Mesothelial cell of epicardium (in vitro differentiated cells): ENCODE measurements at regions not wholly inside any gene's neighbourhood (a gene's known extent, or its start where the extent isn't known, plus 50 kb on each side); places are given as distances from the start of the nearest gene placed in this dataset.

Source experiments
- DNase-seq, 2 experiments: peaks; one replicate each; pipeline ENCODE4 v3.0.0; 2021; ENCODE audit warnings: low spot score in 2 of 2; ENCODE audit not compliant: unreplicated experiment in 2 of 2
- H3K27ac Mint-ChIP-seq: 2 replicates; pipeline ENCODE4 v1.8.0; 2021; ENCODE audit warnings: mixed read lengths
- H3K27me3 Mint-ChIP-seq: 2 replicates; pipeline ENCODE4 v1.8.0; 2021; ENCODE audit warnings: low read depth, mixed read lengths
- H3K36me3 Mint-ChIP-seq: 2 replicates; pipeline ENCODE4 v1.8.0; 2021; ENCODE audit warnings: mixed read lengths
- H3K4me1 Mint-ChIP-seq: 2 replicates; pipeline ENCODE4 v1.8.0; 2021; ENCODE audit warnings: mixed read lengths
- H3K4me3 Mint-ChIP-seq: 2 replicates; pipeline ENCODE4 v1.8.0; 2021; ENCODE audit warnings: mild to moderate bottlenecking, moderate library complexity, mixed read lengths
- H3K9me3 Mint-ChIP-seq: 2 replicates; pipeline ENCODE4 v1.8.0; 2021; ENCODE audit warnings: mixed read lengths
- TF ChIP-seq, protein P1 (sequence below): fragments of 200-600 bp; sonication (generic); IDR thresholded peaks from one replicate; pipeline ENCODE4 v1.5.0; 2021; ENCODE audit warnings: antibody characterized with exemption; ENCODE audit not compliant: unreplicated experiment

- Mint-ChIP-seq H3K27ac (no peak overlapping the region), H3K9me3 (peaks cover 21% of the 10 kb centered on the region), H3K4me1 (peaks cover 2% of the 10 kb centered on the region), H3K27me3 (no peaks in the 10 kb centered on the region), H3K4me3 (no peak overlapping the region), H3K36me3 (peaks cover 18% of the 10 kb centered on the region)
- TF ChIP-seq, protein P1, sequence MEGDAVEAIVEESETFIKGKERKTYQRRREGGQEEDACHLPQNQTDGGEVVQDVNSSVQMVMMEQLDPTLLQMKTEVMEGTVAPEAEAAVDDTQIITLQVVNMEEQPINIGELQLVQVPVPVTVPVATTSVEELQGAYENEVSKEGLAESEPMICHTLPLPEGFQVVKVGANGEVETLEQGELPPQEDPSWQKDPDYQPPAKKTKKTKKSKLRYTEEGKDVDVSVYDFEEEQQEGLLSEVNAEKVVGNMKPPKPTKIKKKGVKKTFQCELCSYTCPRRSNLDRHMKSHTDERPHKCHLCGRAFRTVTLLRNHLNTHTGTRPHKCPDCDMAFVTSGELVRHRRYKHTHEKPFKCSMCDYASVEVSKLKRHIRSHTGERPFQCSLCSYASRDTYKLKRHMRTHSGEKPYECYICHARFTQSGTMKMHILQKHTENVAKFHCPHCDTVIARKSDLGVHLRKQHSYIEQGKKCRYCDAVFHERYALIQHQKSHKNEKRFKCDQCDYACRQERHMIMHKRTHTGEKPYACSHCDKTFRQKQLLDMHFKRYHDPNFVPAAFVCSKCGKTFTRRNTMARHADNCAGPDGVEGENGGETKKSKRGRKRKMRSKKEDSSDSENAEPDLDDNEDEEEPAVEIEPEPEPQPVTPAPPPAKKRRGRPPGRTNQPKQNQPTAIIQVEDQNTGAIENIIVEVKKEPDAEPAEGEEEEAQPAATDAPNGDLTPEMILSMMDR, result no peak
- no peak for DNase-seq
Measured at GRCh38 chr10:118977022-118977599, 52.4 kb upstream of the NANOS1 start.

GRCh38 chr10:118977835-118978234 lies 51.7 kb upstream of the NANOS1 start:
- Mint-ChIP-seq H3K27me3 (no peaks in the 10 kb centered on the region), H3K27ac (no peak overlapping the region), H3K36me3 (peaks cover 16% of the 10 kb centered on the region), H3K4me1 (no peaks in the 10 kb centered on the region), H3K9me3 (peaks cover 19% of the 10 kb centered on the region), H3K4me3 (no peak overlapping the region)
- TF ChIP-seq, protein P1, result no peak
- no peak for DNase-seq

- Mint-ChIP-seq H3K9me3 (peaks cover 13% of the 10 kb centered on the region), H3K27me3 (no peaks in the 10 kb centered on the region), H3K4me3 (no peak overlapping the region), H3K36me3 (peaks cover 11% of the 10 kb centered on the region), H3K27ac (no peak overlapping the region), H3K4me1 (no peaks in the 10 kb centered on the region)
- TF ChIP-seq, protein P1, result no peak
- no peak for DNase-seq
Measured at GRCh38 chr10:118978316-118978997, 51.1 kb upstream of the NANOS1 start.

GRCh38 chr10:118978998-118979350 lies 50.5 kb upstream of the NANOS1 start:
- TF ChIP-seq, protein P1, result no peak
- Mint-ChIP-seq H3K27ac (no peak overlapping the region), H3K36me3 (peaks cover 9% of the 10 kb centered on the region), H3K27me3 (no peaks in the 10 kb centered on the region), H3K9me3 (peaks cover 9% of the 10 kb centered on the region), H3K4me1 (no peaks in the 10 kb centered on the region), H3K4me3 (no peak overlapping the region)
- DNase-seq, result no peak

DNA sequence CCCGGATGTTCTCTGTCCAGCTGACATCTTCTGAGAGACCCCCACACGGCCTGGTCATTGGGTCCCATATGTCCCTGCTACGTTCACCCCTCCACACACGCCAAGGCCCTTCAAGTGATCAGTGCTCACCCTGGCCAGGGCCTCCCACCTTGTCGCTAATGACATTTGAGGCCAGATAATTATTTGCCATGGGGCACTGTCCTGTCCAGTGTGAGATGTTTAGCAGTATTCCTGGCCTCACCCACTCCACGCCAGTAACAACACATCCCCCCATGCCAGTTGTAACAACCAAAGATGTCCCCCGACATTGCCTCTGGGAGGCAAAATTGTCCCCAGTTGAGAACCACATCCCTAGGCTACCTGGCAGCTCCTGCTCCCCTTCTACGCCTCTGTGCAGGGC lies 49.9 kb upstream of the NANOS1 start:
- Mint-ChIP-seq H3K4me3 (no peak overlapping the region), H3K4me1 (no peaks in the 10 kb centered on the region), H3K27me3 (no peaks in the 10 kb centered on the region), H3K36me3 (peaks cover 8% of the 10 kb centered on the region), H3K27ac (no peak overlapping the region), H3K9me3 (peaks cover 11% of the 10 kb centered on the region)
- DNase-seq, result no peak
- TF ChIP-seq, protein P1, result no peak
